ENCODE measurements at regions not wholly inside any gene's neighbourhood (a gene's known extent, or its start where the extent isn't known, plus 50 kb on each side); places are given as distances from the start of the nearest gene placed in this dataset.

DNA sequence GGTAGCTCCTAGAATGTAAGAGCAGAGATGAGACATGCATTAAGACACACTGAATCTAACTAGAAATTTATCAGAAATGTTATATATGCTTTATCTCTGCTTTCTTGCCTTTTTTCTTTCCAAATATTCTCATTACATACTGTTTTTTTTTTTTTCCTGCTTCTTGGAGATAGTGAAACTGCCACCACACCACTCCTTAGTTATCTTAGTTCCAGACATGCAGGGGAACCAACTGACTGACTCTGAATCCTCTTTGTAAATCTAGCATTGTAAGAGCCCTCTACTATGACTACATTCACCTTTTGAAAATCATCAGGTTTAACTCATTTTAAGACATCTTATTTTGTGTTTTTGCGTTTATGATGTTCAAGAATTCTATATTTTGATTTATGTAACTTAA lies 181.3 kb upstream of the ST8SIA4 start:
- TF ChIP-seq POLR2A (IDR thresholded peaks at IDR 0.05; ENCODE audit: extremely low read depth, insufficient read length) (no peak), MYC (IDR thresholded peaks at IDR 0.05; ENCODE audit: low read depth, low read length) (no peak)
- TF ChIP-seq, protein P1, sequence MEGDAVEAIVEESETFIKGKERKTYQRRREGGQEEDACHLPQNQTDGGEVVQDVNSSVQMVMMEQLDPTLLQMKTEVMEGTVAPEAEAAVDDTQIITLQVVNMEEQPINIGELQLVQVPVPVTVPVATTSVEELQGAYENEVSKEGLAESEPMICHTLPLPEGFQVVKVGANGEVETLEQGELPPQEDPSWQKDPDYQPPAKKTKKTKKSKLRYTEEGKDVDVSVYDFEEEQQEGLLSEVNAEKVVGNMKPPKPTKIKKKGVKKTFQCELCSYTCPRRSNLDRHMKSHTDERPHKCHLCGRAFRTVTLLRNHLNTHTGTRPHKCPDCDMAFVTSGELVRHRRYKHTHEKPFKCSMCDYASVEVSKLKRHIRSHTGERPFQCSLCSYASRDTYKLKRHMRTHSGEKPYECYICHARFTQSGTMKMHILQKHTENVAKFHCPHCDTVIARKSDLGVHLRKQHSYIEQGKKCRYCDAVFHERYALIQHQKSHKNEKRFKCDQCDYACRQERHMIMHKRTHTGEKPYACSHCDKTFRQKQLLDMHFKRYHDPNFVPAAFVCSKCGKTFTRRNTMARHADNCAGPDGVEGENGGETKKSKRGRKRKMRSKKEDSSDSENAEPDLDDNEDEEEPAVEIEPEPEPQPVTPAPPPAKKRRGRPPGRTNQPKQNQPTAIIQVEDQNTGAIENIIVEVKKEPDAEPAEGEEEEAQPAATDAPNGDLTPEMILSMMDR (IDR thresholded peaks at IDR 0.05; ENCODE audit: low read depth, low read length) = no peak
- TF ChIP-seq, protein P2, sequence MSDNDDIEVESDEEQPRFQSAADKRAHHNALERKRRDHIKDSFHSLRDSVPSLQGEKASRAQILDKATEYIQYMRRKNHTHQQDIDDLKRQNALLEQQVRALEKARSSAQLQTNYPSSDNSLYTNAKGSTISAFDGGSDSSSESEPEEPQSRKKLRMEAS (IDR thresholded peaks at IDR 0.05; ENCODE audit: low read depth, low read length) = no peak
